NCI-H128 (cell line): ENCODE measurements at regions not wholly inside any gene's neighbourhood (a gene's known extent, or its start where the extent isn't known, plus 50 kb on each side); places are given as distances from the start of the nearest gene placed in this dataset.
A peak's percentile ranks its signal among the peaks of the same experiment; 100 is the strongest.
"Not testable (repeated sequence)": the region's sequence is repeated elsewhere in the genome, so short reads cannot be mapped to it uniquely, and the experiment has no call there.

Experiments
- DNase-seq: peaks from one replicate; lab custom pipeline; 2025; ENCODE audit not compliant: unreplicated experiment; lab: John Stamatoyannopoulos, UW

- DNase-seq = not testable (repeated sequence)
Observed at GRCh38 chr6:21282360-21282759, 311.2 kb upstream of the SOX4 start.

- no peak for DNase-seq
Observed at GRCh38 chr6:21284166-21284565, 309.4 kb upstream of the SOX4 start.

- DNase-seq = no peak
Observed at GRCh38 chr6:21284706-21285105, 308.8 kb upstream of the SOX4 start.

GRCh38 chr6:21294144-21294543 is 299.4 kb upstream of the SOX4 start:
- no peak for DNase-seq

- DNase-seq = no peak
Observed at GRCh38 chr6:21295506-21296240, 297.9 kb upstream of the SOX4 start.

- no peak for DNase-seq
Observed at GRCh38 chr6:21297665-21298064, 295.9 kb upstream of the SOX4 start.

- no peak for DNase-seq
Observed at GRCh38 chr6:21299216-21299615, 294.3 kb upstream of the SOX4 start.

GRCh38 chr6:21300439-21300838 is 293.1 kb upstream of the SOX4 start:
- no peak for DNase-seq

- DNase-seq = no peak
Observed at GRCh38 chr6:21305893-21306332, 287.6 kb upstream of the SOX4 start.

- no peak for DNase-seq
Observed at GRCh38 chr6:21306546-21306945, 287.0 kb upstream of the SOX4 start.

GRCh38 chr6:21309807-21310221 is 283.7 kb upstream of the SOX4 start:
- DNase-seq = no peak

GRCh38 chr6:21310568-21311140 is 282.9 kb upstream of the SOX4 start:
- no peak for DNase-seq

- DNase-seq = no peak
Observed at GRCh38 chr6:21312118-21312517, 281.4 kb upstream of the SOX4 start.

- DNase-seq = no peak
Observed at GRCh38 chr6:21317642-21318041, 275.9 kb upstream of the SOX4 start.

- no peak for DNase-seq
Observed at GRCh38 chr6:21321076-21321475, 272.5 kb upstream of the SOX4 start.

- DNase-seq = no peak
Observed at GRCh38 chr6:21321531-21321930, 272.0 kb upstream of the SOX4 start.

- DNase-seq = no peak
Observed at GRCh38 chr6:21323577-21323976, 270.0 kb upstream of the SOX4 start.

GRCh38 chr6:21325201-21325856 is 268.2 kb upstream of the SOX4 start:
- DNase-seq = no peak

- peak; percentile 9 for DNase-seq
Observed at GRCh38 chr6:21327326-21328112, 266.0 kb upstream of the SOX4 start.

GRCh38 chr6:21331235-21331634 is 262.3 kb upstream of the SOX4 start:
- no peak for DNase-seq

- no peak for DNase-seq
Observed at GRCh38 chr6:21332077-21332476, 261.5 kb upstream of the SOX4 start.

- DNase-seq = no peak
Observed at GRCh38 chr6:21332660-21333059, 260.9 kb upstream of the SOX4 start.
